Fibroblast of lung (primary cell): ENCODE measurements at regions not wholly inside any gene's neighbourhood (a gene's known extent, or its start where the extent isn't known, plus 50 kb on each side); places are given as distances from the start of the nearest gene placed in this dataset.

Experiments
- DNase-seq, 2 donors: peaks; one replicate each; pipeline versions ENCODE4 v3.0.0 to v3.0.0-alpha.2; 2010; ENCODE audit warnings: low read depth in 2 of 2
- H2AFZ ChIP-seq: 2 replicates; pipeline ENCODE4 v1.5.1; 2012; ENCODE audit warnings: low read length, control low read depth, inconsistent platforms
- H3K27ac ChIP-seq: 2 replicates; pipeline ENCODE4 v1.5.1; 2011; ENCODE audit warnings: low read length, control low read depth; ENCODE audit not compliant: insufficient read depth
- H3K27me3 ChIP-seq: 2 replicates; pipeline ENCODE4 v1.5.1; 2011; ENCODE audit warnings: mild to moderate bottlenecking, low read length; ENCODE audit not compliant: control insufficient read depth, insufficient read depth
- H3K36me3 ChIP-seq: 2 replicates; pipeline ENCODE4 v1.5.1; 2011; ENCODE audit warnings: low read length; ENCODE audit not compliant: control insufficient read depth, insufficient read depth
- H3K4me1 ChIP-seq: 2 replicates; pipeline ENCODE4 v1.5.1; 2011; ENCODE audit warnings: low read length; ENCODE audit not compliant: control insufficient read depth, insufficient read depth; ENCODE audit errors: extremely low read depth
- H3K4me2 ChIP-seq: 2 replicates; pipeline ENCODE4 v1.5.1; 2011; ENCODE audit warnings: low read length, control low read depth; ENCODE audit not compliant: insufficient read depth; ENCODE audit errors: extremely low read depth
- H3K4me3 ChIP-seq, 4 experiments: fragments of 200-600 bp in 1 of 4; sonication (generic) in 1 of 4; replicated peaks in 1 of 4; 2 replicates each; pipeline ENCODE4 v1.5.1; 2011 to 2016; ENCODE audit warnings: low read length in 4 of 4, low read depth in 3 of 4, mild to moderate bottlenecking in 3 of 4, control low read depth in 2 of 4, inconsistent platforms in 1 of 4, mixed read lengths in 1 of 4; ENCODE audit not compliant: insufficient read depth in 1 of 4; ENCODE audit errors: control extremely low read depth in 1 of 4
- H3K79me2 ChIP-seq: 2 replicates; pipeline ENCODE4 v1.5.1; 2012; ENCODE audit warnings: mild to moderate bottlenecking, low read length, inconsistent platforms; ENCODE audit not compliant: control insufficient read depth, insufficient read depth
- H3K9ac ChIP-seq: 2 replicates; pipeline ENCODE4 v1.5.1; 2011; ENCODE audit warnings: mild to moderate bottlenecking, low read length, control low read depth; ENCODE audit not compliant: insufficient read depth
- H3K9me3 ChIP-seq: 2 replicates; pipeline ENCODE4 v1.5.1; 2012; ENCODE audit warnings: low read depth, low read length; ENCODE audit not compliant: control insufficient read depth, insufficient read depth
- H4K20me1 ChIP-seq: 2 replicates; pipeline ENCODE4 v1.5.1; 2011; ENCODE audit warnings: low read length; ENCODE audit not compliant: control insufficient read depth, insufficient read depth; ENCODE audit errors: extremely low read depth
- CTCF ChIP-seq, 2 donors: IDR thresholded peaks in 1 of 2; conservative IDR thresholded peaks in 1 of 2; 1 replicate in 1 of 2; 2 replicates in 1 of 2; pipeline ENCODE4 v1.5.1; 2011 to 2012; ENCODE audit warnings: low read length in 2 of 2, control low read depth in 1 of 2, inconsistent platforms in 1 of 2, low read depth in 1 of 2, mild to moderate bottlenecking in 1 of 2
- EZH2 ChIP-seq: IDR thresholded peaks from 2 replicates; pipeline ENCODE4 v1.5.1; 2012; ENCODE audit warnings: low read length, control low read depth, mild to moderate bottlenecking; ENCODE audit errors: missing control alignments

- no peak overlapping the region for H3K4me3 ChIP-seq
- H3K79me2 ChIP-seq = no peaks in the 10 kb centered on the region
- DNase-seq = peak; percentile 78 to 87
- H3K27ac ChIP-seq = peak overlapping the region; percentile 78
- H2AFZ ChIP-seq = no peak overlapping the region
- TF ChIP-seq EZH2 (no peak), CTCF (conservative IDR thresholded peaks at IDR 0.05 in 1 of 2, IDR thresholded peaks at IDR 0.05 in 1 of 2; ENCODE audit: low read depth in 1 of 2, low read length in 2 of 2) (no peak)
- H3K4me2 ChIP-seq = no peak overlapping the region
- H3K9me3 ChIP-seq = no peaks in the 10 kb centered on the region
- H3K36me3 ChIP-seq = no peaks in the 10 kb centered on the region
- H3K9ac ChIP-seq = no peak overlapping the region
- peaks cover 16% of the 10 kb centered on the region for H3K4me1 ChIP-seq
- no peaks in the 10 kb centered on the region for H4K20me1 ChIP-seq
- H3K27me3 ChIP-seq = no peaks in the 10 kb centered on the region
These were observed 168.0 kb downstream of the TMTC3 start for GRCh38 chr12:88310069-88310468.

- Histone ChIP-seq H3K27ac (peak overlapping the region; percentile 78), H3K4me3 (no peak overlapping the region), H3K27me3 (no peaks in the 10 kb centered on the region), H3K9ac (no peak overlapping the region), H3K4me2 (no peak overlapping the region), H3K9me3 (no peaks in the 10 kb centered on the region), H3K4me1 (peaks cover 12% of the 10 kb centered on the region), H3K79me2 (no peaks in the 10 kb centered on the region), H4K20me1 (no peaks in the 10 kb centered on the region), H2AFZ (no peak overlapping the region), H3K36me3 (no peaks in the 10 kb centered on the region)
- TF ChIP-seq EZH2 (no peak), CTCF (conservative IDR thresholded peaks at IDR 0.05 in 1 of 2, IDR thresholded peaks at IDR 0.05 in 1 of 2; ENCODE audit: low read depth in 1 of 2, low read length in 2 of 2) (no peak)
- DNase-seq = no peak
These were observed 168.6 kb downstream of the TMTC3 start for GRCh38 chr12:88310666-88311065.

GRCh38 chr12:88313554-88313953 lies 171.4 kb downstream of the TMTC3 start:
- Histone ChIP-seq H3K79me2 (no peaks in the 10 kb centered on the region), H3K27ac (no peak overlapping the region), H4K20me1 (no peaks in the 10 kb centered on the region), H3K4me3 (no peak overlapping the region), H3K4me2 (no peak overlapping the region), H2AFZ (no peak overlapping the region), H3K36me3 (no peaks in the 10 kb centered on the region), H3K27me3 (no peaks in the 10 kb centered on the region), H3K9ac (no peak overlapping the region), H3K9me3 (no peaks in the 10 kb centered on the region), H3K4me1 (peaks cover 4% of the 10 kb centered on the region)
- no peak for DNase-seq
- no peak for TF ChIP-seq EZH2
- no peak for TF ChIP-seq CTCF (conservative IDR thresholded peaks at IDR 0.05 in 1 of 2, IDR thresholded peaks at IDR 0.05 in 1 of 2; ENCODE audit: low read depth in 1 of 2, low read length in 2 of 2)
